ENCODE measurements at regions not wholly inside any gene's neighbourhood (a gene's known extent, or its start where the extent isn't known, plus 50 kb on each side); places are given as distances from the start of the nearest gene placed in this dataset.

DNA sequence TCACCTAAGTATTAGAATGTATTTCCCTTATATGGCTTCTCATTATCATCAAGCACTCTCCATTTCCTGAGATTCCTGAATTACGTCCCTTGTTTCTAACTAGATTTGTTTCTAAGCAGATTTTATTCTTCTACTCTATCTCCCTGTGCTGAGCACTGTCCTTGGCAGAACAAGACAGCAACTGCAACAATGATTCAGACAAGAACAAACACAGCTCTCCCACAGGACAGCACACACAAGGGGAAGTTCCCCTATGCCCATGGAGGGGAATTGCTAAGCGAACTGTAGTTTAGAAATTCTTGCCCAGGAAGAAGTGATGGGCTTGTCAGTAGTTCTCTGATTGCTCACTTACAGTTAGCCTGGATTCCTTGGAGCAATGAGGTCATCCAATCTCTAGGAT lies 759.9 kb downstream of the DTWD2 start:
- H3F3A ChIP-seq (ENCODE audit: low read depth), result no peaks in the 10 kb centered on the region
- no peaks in the 10 kb centered on the region for H3K9me3 Mint-ChIP-seq
- H3K36me3 ChIP-seq, result no peaks in the 10 kb centered on the region
- H3K27me3 ChIP-seq, result no peaks in the 10 kb centered on the region
- no peak for DNase-seq (ENCODE audit: low spot score)
- peaks cover 7% of the 10 kb centered on the region for H3K4me1 ChIP-seq
- no peak overlapping the region for H3K4me3 Mint-ChIP-seq
- H3K36me3 Mint-ChIP-seq, result no peaks in the 10 kb centered on the region
- H3K27ac Mint-ChIP-seq, result no peak overlapping the region
- H4K20me1 ChIP-seq (ENCODE audit: low read depth), result no peaks in the 10 kb centered on the region
- H3K79me2 ChIP-seq (ENCODE audit: low read depth), result no peaks in the 10 kb centered on the region
- H3K9me3 ChIP-seq (ENCODE audit: low read depth), result no peaks in the 10 kb centered on the region
- H2AFZ ChIP-seq (replicated peaks), result no peak overlapping the region
- H3K27me3 Mint-ChIP-seq (ENCODE audit: insufficient read depth, low read depth), result no peaks in the 10 kb centered on the region
- no peak overlapping the region for H3K27ac ChIP-seq
- no peak overlapping the region for H3K9ac ChIP-seq
- TF ChIP-seq, protein P1, sequence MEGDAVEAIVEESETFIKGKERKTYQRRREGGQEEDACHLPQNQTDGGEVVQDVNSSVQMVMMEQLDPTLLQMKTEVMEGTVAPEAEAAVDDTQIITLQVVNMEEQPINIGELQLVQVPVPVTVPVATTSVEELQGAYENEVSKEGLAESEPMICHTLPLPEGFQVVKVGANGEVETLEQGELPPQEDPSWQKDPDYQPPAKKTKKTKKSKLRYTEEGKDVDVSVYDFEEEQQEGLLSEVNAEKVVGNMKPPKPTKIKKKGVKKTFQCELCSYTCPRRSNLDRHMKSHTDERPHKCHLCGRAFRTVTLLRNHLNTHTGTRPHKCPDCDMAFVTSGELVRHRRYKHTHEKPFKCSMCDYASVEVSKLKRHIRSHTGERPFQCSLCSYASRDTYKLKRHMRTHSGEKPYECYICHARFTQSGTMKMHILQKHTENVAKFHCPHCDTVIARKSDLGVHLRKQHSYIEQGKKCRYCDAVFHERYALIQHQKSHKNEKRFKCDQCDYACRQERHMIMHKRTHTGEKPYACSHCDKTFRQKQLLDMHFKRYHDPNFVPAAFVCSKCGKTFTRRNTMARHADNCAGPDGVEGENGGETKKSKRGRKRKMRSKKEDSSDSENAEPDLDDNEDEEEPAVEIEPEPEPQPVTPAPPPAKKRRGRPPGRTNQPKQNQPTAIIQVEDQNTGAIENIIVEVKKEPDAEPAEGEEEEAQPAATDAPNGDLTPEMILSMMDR (IDR thresholded peaks at IDR 0.05), result no peak
- no peak for TF ChIP-seq EZH2phosphoT487 (IDR thresholded peaks at IDR 0.05)
- TF ChIP-seq EZH2 (IDR thresholded peaks at IDR 0.05), result no peak
- no peak overlapping the region for H3K4me3 ChIP-seq
- no peak overlapping the region for H3K4me2 ChIP-seq
- peaks cover 9% of the 10 kb centered on the region for H3K4me1 Mint-ChIP-seq

- Histone ChIP-seq H3K9ac (no peak overlapping the region), H3K4me2 (no peak overlapping the region), H3K79me2 (ENCODE audit: low read depth) (no peaks in the 10 kb centered on the region), H3K27ac (no peak overlapping the region), H3K9me3 (ENCODE audit: low read depth) (no peaks in the 10 kb centered on the region), H3K27me3 (no peaks in the 10 kb centered on the region), H4K20me1 (ENCODE audit: low read depth) (no peaks in the 10 kb centered on the region), H3K4me3 (no peak overlapping the region), H2AFZ (replicated peaks) (no peak overlapping the region), H3F3A (ENCODE audit: low read depth) (no peaks in the 10 kb centered on the region), H3K4me1 (no peaks in the 10 kb centered on the region), H3K36me3 (no peaks in the 10 kb centered on the region)
- no peak for DNase-seq (ENCODE audit: low spot score)
- TF ChIP-seq, protein P1 (IDR thresholded peaks at IDR 0.05), result no peak
- TF ChIP-seq EZH2 (IDR thresholded peaks at IDR 0.05), result no peak
- no peak for TF ChIP-seq EZH2phosphoT487 (IDR thresholded peaks at IDR 0.05)
- Mint-ChIP-seq H3K27ac (no peak overlapping the region), H3K4me3 (no peak overlapping the region), H3K9me3 (no peaks in the 10 kb centered on the region), H3K27me3 (ENCODE audit: insufficient read depth, low read depth) (no peaks in the 10 kb centered on the region), H3K36me3 (no peaks in the 10 kb centered on the region), H3K4me1 (no peaks in the 10 kb centered on the region)
Measured at GRCh38 chr5:118224546-118224945, 763.8 kb downstream of the DTWD2 start.

DNA sequence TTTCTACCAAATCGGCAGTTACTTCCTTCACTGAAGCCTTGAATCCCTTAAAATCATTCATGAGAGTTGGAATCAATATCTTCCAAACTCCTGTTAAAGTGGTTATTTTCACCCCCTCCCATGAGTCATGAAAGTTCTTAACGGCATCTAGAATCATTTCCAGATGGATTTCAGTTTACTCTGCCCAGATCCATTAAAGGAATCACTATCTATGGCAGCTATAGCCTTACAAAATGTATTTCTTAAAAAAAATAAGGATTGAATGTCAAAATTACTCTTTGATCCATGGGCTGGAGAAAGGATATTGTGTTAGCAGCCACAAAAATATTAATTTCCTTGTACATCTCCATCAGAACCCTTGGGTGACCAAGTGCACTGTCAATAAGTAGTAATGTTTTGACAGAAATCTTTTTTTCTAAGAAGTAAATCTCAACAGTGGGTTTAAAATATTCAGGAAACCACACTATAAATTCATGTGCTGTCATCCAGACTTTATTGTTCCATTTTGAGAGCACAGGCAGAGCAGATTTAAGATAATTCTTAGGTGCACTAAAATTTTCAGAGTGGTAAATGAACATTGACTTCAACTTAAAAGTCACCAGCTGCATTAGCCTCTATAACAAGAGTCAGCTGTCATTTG lies 767.7 kb downstream of the DTWD2 start:
- no peak for DNase-seq (ENCODE audit: low spot score)
- no peak overlapping the region for H3K4me3 Mint-ChIP-seq
- H3K4me2 ChIP-seq, result no peak overlapping the region

More for the DNA sequence above, 767.7 kb downstream of the DTWD2 start:
- peak overlapping the region; percentile 15 for H2AFZ ChIP-seq (replicated peaks)
- H3K9me3 Mint-ChIP-seq, result no peaks in the 10 kb centered on the region
- no peaks in the 10 kb centered on the region for H3K36me3 Mint-ChIP-seq
- no peaks in the 10 kb centered on the region for H3K27me3 Mint-ChIP-seq (ENCODE audit: insufficient read depth, low read depth)
- no peaks in the 10 kb centered on the region for H3K9me3 ChIP-seq (ENCODE audit: low read depth)
- H3F3A ChIP-seq (ENCODE audit: low read depth), result no peaks in the 10 kb centered on the region
- TF ChIP-seq EZH2phosphoT487 (IDR thresholded peaks at IDR 0.05) (no peak), EZH2 (IDR thresholded peaks at IDR 0.05) (no peak)
- TF ChIP-seq, protein P1 (IDR thresholded peaks at IDR 0.05), result no peak
- no peak overlapping the region for H3K4me3 ChIP-seq
- H3K27ac ChIP-seq, result no peak overlapping the region
- H3K27ac Mint-ChIP-seq, result no peak overlapping the region
- no peaks in the 10 kb centered on the region for H3K27me3 ChIP-seq
- H4K20me1 ChIP-seq (ENCODE audit: low read depth), result no peaks in the 10 kb centered on the region
- no peaks in the 10 kb centered on the region for H3K4me1 Mint-ChIP-seq
- H3K9ac ChIP-seq, result no peak overlapping the region
- H3K79me2 ChIP-seq (ENCODE audit: low read depth), result no peaks in the 10 kb centered on the region
- no peaks in the 10 kb centered on the region for H3K4me1 ChIP-seq
- H3K36me3 ChIP-seq, result no peaks in the 10 kb centered on the region

Data from neural progenitor cell (in vitro differentiated cells).